H9 (cell line): ENCODE measurements at regions not wholly inside any gene's neighbourhood (a gene's known extent, or its start where the extent isn't known, plus 50 kb on each side); places are given as distances from the start of the nearest gene placed in this dataset.

Source experiments
- DNase-seq: peaks from one replicate; pipeline ENCODE4 v3.0.0-alpha.2; 2017
- H2AFZ ChIP-seq: one replicate; pipeline ENCODE4 v1.6.1; 2013; ENCODE audit warnings: mild to moderate bottlenecking, low read length, control low read depth, moderate library complexity
- H2AK5ac ChIP-seq: 2 replicates; pipeline ENCODE4 v1.6.1; 2013; ENCODE audit warnings: low read length, control low read depth, mixed read lengths; ENCODE audit not compliant: insufficient read length
- H2BK120ac ChIP-seq: one replicate; pipeline ENCODE4 v1.6.1; 2013; ENCODE audit warnings: low read depth, mild to moderate bottlenecking, low read length, control low read depth, inconsistent platforms; ENCODE audit not compliant: poor library complexity, severe bottlenecking
- H2BK12ac ChIP-seq: 2 replicates; pipeline ENCODE4 v1.6.1; 2013; ENCODE audit warnings: low read length, control low read depth, mixed read lengths, low read depth; ENCODE audit not compliant: insufficient read length
- H2BK15ac ChIP-seq: 2 replicates; pipeline ENCODE4 v1.6.1; 2013; ENCODE audit warnings: low read depth, low read length, control low read depth
- H2BK20ac ChIP-seq: one replicate; pipeline ENCODE4 v1.6.1; 2013; ENCODE audit warnings: low read depth, mild to moderate bottlenecking, low read length, control low read depth, inconsistent platforms; ENCODE audit not compliant: poor library complexity, severe bottlenecking
- H2BK5ac ChIP-seq: 2 replicates; pipeline ENCODE4 v1.6.1; 2013; ENCODE audit warnings: low read length, control low read depth, mixed read lengths; ENCODE audit not compliant: insufficient read length
- H3K14ac ChIP-seq: 2 replicates; pipeline ENCODE4 v1.6.1; 2013; ENCODE audit warnings: low read length, control low read depth; ENCODE audit not compliant: insufficient read depth
- H3K18ac ChIP-seq: 2 replicates; pipeline ENCODE4 v1.6.1; 2013; ENCODE audit warnings: low read depth, mild to moderate bottlenecking, mixed read lengths, low read length, control low read depth; ENCODE audit not compliant: insufficient read length
- H3K23ac ChIP-seq: 2 replicates; pipeline ENCODE4 v1.6.1; 2013; ENCODE audit warnings: low read length, control low read depth, mixed read lengths, low read depth; ENCODE audit not compliant: insufficient read length
- H3K23me2 ChIP-seq: 2 replicates; pipeline ENCODE4 v1.6.1; 2013; ENCODE audit warnings: low read depth, mild to moderate bottlenecking, mixed read lengths, low read length, control low read depth; ENCODE audit not compliant: insufficient read length, poor library complexity, severe bottlenecking
- H3K27ac ChIP-seq: 2 replicates; pipeline ENCODE4 v1.5.1; 2013; ENCODE audit warnings: low read length, control low read depth, mixed read lengths, low read depth; ENCODE audit not compliant: insufficient read length
- H3K27me3 ChIP-seq: 2 replicates; pipeline ENCODE4 v1.6.1; 2013; ENCODE audit warnings: low read length, control low read depth, inconsistent platforms; ENCODE audit not compliant: insufficient read depth
- H3K4ac ChIP-seq: 2 replicates; pipeline ENCODE4 v1.6.1; 2013; ENCODE audit warnings: low read depth, mild to moderate bottlenecking, control low read depth, inconsistent platforms, low read length, moderate library complexity
- H3K4me1 ChIP-seq: 2 replicates; pipeline ENCODE4 v1.6.1; 2013; ENCODE audit warnings: low read length, control low read depth, inconsistent platforms; ENCODE audit not compliant: insufficient read depth
- H3K4me2 ChIP-seq: 2 replicates; pipeline ENCODE4 v1.6.1; 2013; ENCODE audit warnings: low read length, control low read depth, mixed read lengths; ENCODE audit not compliant: insufficient read length, insufficient read depth
- H3K56ac ChIP-seq: 2 replicates; pipeline ENCODE4 v1.6.1; 2013; ENCODE audit warnings: low read depth, mild to moderate bottlenecking, mixed read lengths, low read length, control low read depth; ENCODE audit not compliant: insufficient read length
- H3K79me1 ChIP-seq: 2 replicates; pipeline ENCODE4 v1.6.1; 2013; ENCODE audit warnings: low read depth, mild to moderate bottlenecking, moderate library complexity, low read length, control low read depth, inconsistent platforms; ENCODE audit not compliant: insufficient read depth, poor library complexity, severe bottlenecking
- H3K79me2 ChIP-seq: 2 replicates; pipeline ENCODE4 v1.6.1; 2013; ENCODE audit warnings: low read length, control low read depth, inconsistent platforms; ENCODE audit not compliant: insufficient read depth
- H3K9ac ChIP-seq: 2 replicates; pipeline ENCODE4 v1.6.1; 2013; ENCODE audit warnings: low read length, control low read depth, mixed read lengths; ENCODE audit not compliant: insufficient read length; ENCODE audit errors: extremely low read depth
- H3K9me3 ChIP-seq: one replicate; pipeline ENCODE4 v1.6.1; 2013; ENCODE audit warnings: low read depth, low read length, inconsistent platforms; ENCODE audit not compliant: control insufficient read depth
- H3T11ph ChIP-seq: one replicate; pipeline ENCODE4 v1.6.1; 2013; ENCODE audit warnings: mild to moderate bottlenecking, low read length, control low read depth, inconsistent platforms
- H4K20me1 ChIP-seq: one replicate; pipeline ENCODE4 v1.6.1; 2013; ENCODE audit not compliant: control insufficient read depth, insufficient read length, insufficient read depth
- H4K5ac ChIP-seq: 2 replicates; pipeline ENCODE4 v1.6.1; 2013; ENCODE audit warnings: low read depth, mild to moderate bottlenecking, mixed read lengths, low read length, control low read depth; ENCODE audit not compliant: insufficient read length
- H4K8ac ChIP-seq: replicated peaks from 2 replicates; pipeline ENCODE4 v1.6.1; 2013; ENCODE audit warnings: low read length, control low read depth, mixed read lengths, low read depth; ENCODE audit not compliant: insufficient read length
- H4K91ac ChIP-seq: 2 replicates; pipeline ENCODE4 v1.6.1; 2013; ENCODE audit warnings: low read depth, mild to moderate bottlenecking, moderate library complexity, mixed read lengths, low read length, control low read depth; ENCODE audit not compliant: insufficient read length
- H3K27ac Mint-ChIP-seq, 3 experiments: 2 replicates in 2 of 3; 3 replicates in 1 of 3; pipeline ENCODE4 v1.8.0; 2020 to 2021; ENCODE audit warnings: mixed read lengths in 3 of 3, mild to moderate bottlenecking in 1 of 3, moderate library complexity in 1 of 3
- H3K27me3 Mint-ChIP-seq: 2 replicates; pipeline ENCODE4 v1.8.0; 2021; ENCODE audit warnings: low read depth, mild to moderate bottlenecking, moderate library complexity, mixed read lengths
- H3K36me3 Mint-ChIP-seq, 3 experiments: 2 replicates in 2 of 3; 3 replicates in 1 of 3; pipeline ENCODE4 v1.8.0; 2020 to 2021; ENCODE audit warnings: low read depth in 3 of 3, mixed read lengths in 3 of 3; ENCODE audit not compliant: insufficient read depth in 1 of 3
- H3K4me1 Mint-ChIP-seq, 2 experiments: 2 replicates each; pipeline ENCODE4 v1.8.0; 2020; ENCODE audit warnings: mixed read lengths in 2 of 2
- H3K4me3 Mint-ChIP-seq, 2 experiments: 2 replicates in 1 of 2; 3 replicates in 1 of 2; pipeline ENCODE4 v1.8.0; 2020 to 2021; ENCODE audit warnings: mild to moderate bottlenecking in 2 of 2, mixed read lengths in 2 of 2, moderate library complexity in 1 of 2
- H3K9me3 Mint-ChIP-seq, 2 experiments: 2 replicates in 1 of 2; 3 replicates in 1 of 2; pipeline ENCODE4 v1.8.0; 2020; ENCODE audit warnings: mild to moderate bottlenecking in 2 of 2, mixed read lengths in 2 of 2, moderate library complexity in 1 of 2
- CTCF ChIP-seq: fragments of 200-600 bp; sonication (generic); conservative IDR thresholded peaks from 3 replicates; pipeline ENCODE4 v1.8.0; 2021; ENCODE audit warnings: antibody characterized with exemption, mild to moderate bottlenecking
- WGBS: extraction: QIAGEN DNeasy Blood & Tissue Kit; methylation state at CpG from one replicate; pipeline ENCODE4 v1.1.7; 2013; ENCODE audit warnings: missing lambda C conversion rate, low lambda C conversion rate, mixed read lengths; ENCODE audit not compliant: insufficient read length; ENCODE audit errors: extremely low coverage; 5-methylcytosine and 5-hydroxymethylcytosine counted together

GRCh38 chr3:95189348-95189747, 1126.5 kb downstream of the NSUN3 start:
- Histone ChIP-seq H3K23me2 (no peaks in the 10 kb centered on the region), H2BK12ac (no peak overlapping the region), H3K18ac (no peak overlapping the region), H2AK5ac (no peak overlapping the region), H4K5ac (no peak overlapping the region), H4K91ac (no peak overlapping the region), H2BK5ac (no peak overlapping the region), H3K9me3 (no peaks in the 10 kb centered on the region), H4K20me1 (no peaks in the 10 kb centered on the region), H4K8ac (no peak overlapping the region), H3K23ac (no peak overlapping the region), H3K27ac (no peak overlapping the region), H2BK15ac (no peak overlapping the region), H2AFZ (no peak overlapping the region), H3K4ac (no peak overlapping the region), H3K9ac (no peak overlapping the region), H2BK120ac (no peak overlapping the region), H3K79me1 (no peaks in the 10 kb centered on the region), H3K79me2 (no peaks in the 10 kb centered on the region), H3K4me1 (no peaks in the 10 kb centered on the region), H3T11ph (no peak overlapping the region), H3K4me2 (no peak overlapping the region), H3K56ac (no peak overlapping the region), H2BK20ac (no peak overlapping the region), H3K27me3 (no peaks in the 10 kb centered on the region), H3K14ac (no peak overlapping the region)
- no peaks in the 10 kb centered on the region for H3K4me1 Mint-ChIP-seq
- TF ChIP-seq CTCF: no peak
- WGBS: no CpG with 5 or more reads among the region's 1 CpG
- no peak for DNase-seq
- H3K36me3 Mint-ChIP-seq: no peaks in the 10 kb centered on the region
- H3K4me3 Mint-ChIP-seq: no peak overlapping the region
- no peak overlapping the region for H3K27ac Mint-ChIP-seq
- H3K9me3 Mint-ChIP-seq: no peaks in the 10 kb centered on the region
- H3K27me3 Mint-ChIP-seq: no peaks in the 10 kb centered on the region
